ENCODE measurements at regions not wholly inside any gene's neighbourhood (a gene's known extent, or its start where the extent isn't known, plus 50 kb on each side); places are given as distances from the start of the nearest gene placed in this dataset.

GRCh38 chr3:36032180-36033047 lies 347.9 kb upstream of the STAC start:
- TF ChIP-seq CTCF (IDR thresholded peaks at IDR 0.05) (no peak), POLR2A (IDR thresholded peaks at IDR 0.05) (no peak)

Data from transverse colon (tissue), 3 donors.